ENCODE measurements at regions not wholly inside any gene's neighbourhood (a gene's known extent, or its start where the extent isn't known, plus 50 kb on each side); places are given as distances from the start of the nearest gene placed in this dataset.

DNA sequence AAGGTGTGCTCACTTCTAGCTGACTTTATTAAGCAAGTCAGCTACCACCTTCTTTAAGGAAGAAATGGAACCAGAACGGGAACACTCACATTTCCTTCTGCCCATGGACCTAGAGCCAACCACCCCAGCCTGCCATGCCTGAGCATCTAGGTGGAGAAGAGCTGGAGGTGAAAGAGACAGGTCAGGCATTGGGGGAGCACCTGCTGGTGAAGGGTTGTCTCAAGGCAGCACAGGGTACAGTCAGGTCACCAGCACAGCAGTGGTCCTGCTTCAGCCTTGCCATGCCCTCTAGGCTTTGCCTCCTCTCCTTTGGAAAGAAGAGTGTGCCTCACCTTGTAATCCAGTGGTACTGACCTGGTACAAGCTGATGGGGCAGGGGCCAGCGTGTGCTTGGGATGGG is 107.9 kb downstream of the KCNF1 start:
- Histone ChIP-seq H2AFZ (replicated peaks; ENCODE audit: low read length, poor library complexity) (no peak overlapping the region), H2BK15ac (ENCODE audit: low read depth, low read length) (no peak overlapping the region), H2AK9ac (replicated peaks; ENCODE audit: low read depth, low read length, poor library complexity) (no peak overlapping the region), H3K18ac (ENCODE audit: low read depth, low read length) (no peak overlapping the region), H4K8ac (ENCODE audit: low read depth in 2 of 2, low read length in 2 of 2) (no peak overlapping the region), H3K4ac (ENCODE audit: low read depth, low read length) (no peak overlapping the region), H2BK20ac (ENCODE audit: low read depth, low read length) (no peak overlapping the region), H3K9ac (ENCODE audit: low read depth, low read length) (no peak overlapping the region), H3K9me1 (ENCODE audit: insufficient read depth, low read length) (no peaks in the 10 kb centered on the region), H3K9me3 (ENCODE audit: control insufficient read depth, insufficient read depth, low read length) (no peaks in the 10 kb centered on the region), H3K56ac (ENCODE audit: extremely low read depth, insufficient read depth, low read length) (no peak overlapping the region), H3K4me1 (ENCODE audit: control insufficient read depth, insufficient read depth, low read length) (no peaks in the 10 kb centered on the region), H3K23ac (ENCODE audit: low read depth, low read length) (no peak overlapping the region), H3K36me3 (ENCODE audit: control insufficient read depth, insufficient read depth, low read length) (no peaks in the 10 kb centered on the region), H3K79me1 (ENCODE audit: low read depth in 1 of 2, low read length in 2 of 2) (no peaks in the 10 kb centered on the region), H3K4me3 (ENCODE audit: insufficient read depth, low read depth, low read length) (no peak overlapping the region), H3K4me2 (ENCODE audit: low read depth, low read length) (no peak overlapping the region), H2BK120ac (ENCODE audit: low read depth, low read length) (no peak overlapping the region), H4K5ac (ENCODE audit: low read depth, low read length) (no peak overlapping the region), H2BK5ac (ENCODE audit: low read depth, low read length, poor library complexity, severe bottlenecking) (no peak overlapping the region), H4K91ac (ENCODE audit: insufficient read depth, low read depth, low read length) (no peak overlapping the region), H3K27ac (ENCODE audit: insufficient read depth, low read length) (no peak overlapping the region), H2AK5ac (ENCODE audit: low read depth, low read length) (no peak overlapping the region), H4K20me1 (ENCODE audit: insufficient read depth, low read length) (no peaks in the 10 kb centered on the region), H3K14ac (replicated peaks; ENCODE audit: low read depth, low read length) (no peak overlapping the region), H3K27me3 (ENCODE audit: control insufficient read depth, insufficient read depth, low read length) (peaks cover 44% of the 10 kb centered on the region)
- TF ChIP-seq FOS (IDR thresholded peaks at IDR 0.05; ENCODE audit: low read depth, low read length) (no peak), CHD1 (IDR thresholded peaks at IDR 0.05; ENCODE audit: low read depth, low read length) (no peak), MXI1 (IDR thresholded peaks at IDR 0.05; ENCODE audit: borderline replicate concordance, low read depth, low read length) (no peak), RAD21 (IDR thresholded peaks at IDR 0.05; ENCODE audit: low read length) (no peak), CEBPB (IDR thresholded peaks at IDR 0.05; ENCODE audit: low read depth, low read length) (no peak)
- TF ChIP-seq, protein P1, sequence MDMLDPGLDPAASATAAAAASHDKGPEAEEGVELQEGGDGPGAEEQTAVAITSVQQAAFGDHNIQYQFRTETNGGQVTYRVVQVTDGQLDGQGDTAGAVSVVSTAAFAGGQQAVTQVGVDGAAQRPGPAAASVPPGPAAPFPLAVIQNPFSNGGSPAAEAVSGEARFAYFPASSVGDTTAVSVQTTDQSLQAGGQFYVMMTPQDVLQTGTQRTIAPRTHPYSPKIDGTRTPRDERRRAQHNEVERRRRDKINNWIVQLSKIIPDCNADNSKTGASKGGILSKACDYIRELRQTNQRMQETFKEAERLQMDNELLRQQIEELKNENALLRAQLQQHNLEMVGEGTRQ (IDR thresholded peaks at IDR 0.05; ENCODE audit: low read depth, low read length) = no peak
- TF ChIP-seq, protein P2, sequence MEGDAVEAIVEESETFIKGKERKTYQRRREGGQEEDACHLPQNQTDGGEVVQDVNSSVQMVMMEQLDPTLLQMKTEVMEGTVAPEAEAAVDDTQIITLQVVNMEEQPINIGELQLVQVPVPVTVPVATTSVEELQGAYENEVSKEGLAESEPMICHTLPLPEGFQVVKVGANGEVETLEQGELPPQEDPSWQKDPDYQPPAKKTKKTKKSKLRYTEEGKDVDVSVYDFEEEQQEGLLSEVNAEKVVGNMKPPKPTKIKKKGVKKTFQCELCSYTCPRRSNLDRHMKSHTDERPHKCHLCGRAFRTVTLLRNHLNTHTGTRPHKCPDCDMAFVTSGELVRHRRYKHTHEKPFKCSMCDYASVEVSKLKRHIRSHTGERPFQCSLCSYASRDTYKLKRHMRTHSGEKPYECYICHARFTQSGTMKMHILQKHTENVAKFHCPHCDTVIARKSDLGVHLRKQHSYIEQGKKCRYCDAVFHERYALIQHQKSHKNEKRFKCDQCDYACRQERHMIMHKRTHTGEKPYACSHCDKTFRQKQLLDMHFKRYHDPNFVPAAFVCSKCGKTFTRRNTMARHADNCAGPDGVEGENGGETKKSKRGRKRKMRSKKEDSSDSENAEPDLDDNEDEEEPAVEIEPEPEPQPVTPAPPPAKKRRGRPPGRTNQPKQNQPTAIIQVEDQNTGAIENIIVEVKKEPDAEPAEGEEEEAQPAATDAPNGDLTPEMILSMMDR (conservative IDR thresholded peaks at IDR 0.05; ENCODE audit: low read depth, low read length) = no peak
- no CpG with 5 or more reads among the region's 2 CpGs for WGBS, 2 experiments (ENCODE audit: extremely low coverage in 2 of 2, insufficient read length in 1 of 2)
- CTCF ChIA-PET = no interaction called here
- POLR2A ChIA-PET (ENCODE audit: unreplicated experiment) = no interaction called here
- BruUV-seq (replicated peaks) = no TSS peak
- dilution Hi-C loops (cut with HindIII; ENCODE audit: low sequenced_read_pairs, unreplicated experiment) (no loop called here), in situ Hi-C loops (cut with MboI; ENCODE audit: low sequenced_read_pairs) (no loop called here), intact Hi-C loops (cut with micrococcal nuclease) (no loop called here)
- DNase-seq = no peak
- no peak for ATAC-seq (ENCODE audit: low read depth)
